Osteocyte (in vitro differentiated cells): ENCODE measurements at regions not wholly inside any gene's neighbourhood (a gene's known extent, or its start where the extent isn't known, plus 50 kb on each side); places are given as distances from the start of the nearest gene placed in this dataset.

ENCODE experiments used
- DNase-seq: peaks from one replicate; pipeline ENCODE4 v3.0.0; 2021; ENCODE audit warnings: mixed read lengths; ENCODE audit not compliant: unreplicated experiment; ENCODE audit errors: extremely low spot score
- H3K27ac Mint-ChIP-seq: one replicate; pipeline ENCODE4 v1.8.0; 2021; ENCODE audit warnings: mild to moderate bottlenecking, mixed read lengths; ENCODE audit not compliant: unreplicated experiment
- H3K27me3 Mint-ChIP-seq: one replicate; pipeline ENCODE4 v1.8.0; 2021; ENCODE audit warnings: mixed read lengths; ENCODE audit not compliant: unreplicated experiment
- H3K36me3 Mint-ChIP-seq: one replicate; pipeline ENCODE4 v1.8.0; 2021; ENCODE audit warnings: mixed read lengths; ENCODE audit not compliant: unreplicated experiment
- H3K4me1 Mint-ChIP-seq: one replicate; pipeline ENCODE4 v1.8.0; 2021; ENCODE audit warnings: mixed read lengths; ENCODE audit not compliant: unreplicated experiment
- H3K4me3 Mint-ChIP-seq: one replicate; pipeline ENCODE4 v1.8.0; 2021; ENCODE audit warnings: mild to moderate bottlenecking, moderate library complexity, mixed read lengths; ENCODE audit not compliant: unreplicated experiment
- H3K9me3 Mint-ChIP-seq: one replicate; pipeline ENCODE4 v1.8.0; 2021; ENCODE audit warnings: mixed read lengths; ENCODE audit not compliant: unreplicated experiment
- TF ChIP-seq, protein P1 (sequence below): fragments of 200-600 bp; sonication (generic); IDR thresholded peaks from 2 replicates; pipeline ENCODE4 v1.5.0; 2021; ENCODE audit warnings: antibody characterized with exemption, mild to moderate bottlenecking, moderate library complexity

DNA sequence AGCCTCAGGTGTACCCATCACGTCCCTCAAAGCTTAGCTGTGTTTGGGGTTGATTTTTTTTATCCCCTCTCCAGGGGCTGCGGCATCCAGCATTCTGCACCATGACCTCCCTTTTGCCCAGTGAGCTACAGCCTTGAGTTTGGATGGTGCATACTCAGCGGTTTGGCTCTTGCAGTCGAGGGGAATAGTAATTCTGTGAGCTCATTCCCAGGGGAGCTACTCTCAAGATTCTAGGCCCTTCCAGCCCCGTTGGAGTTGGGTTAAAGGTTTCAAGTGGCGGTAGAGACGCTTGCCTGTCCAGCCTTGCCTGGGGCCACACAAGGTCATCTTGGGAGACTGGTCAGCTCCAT, 102.2 kb upstream of the SPRY4 start:
- no peak for DNase-seq
- H3K4me1 Mint-ChIP-seq = peaks cover 26% of the 10 kb centered on the region
- no peaks in the 10 kb centered on the region for H3K36me3 Mint-ChIP-seq
- H3K27ac Mint-ChIP-seq = peak overlapping the region; percentile 82
- peak overlapping the region; percentile 20 for H3K4me3 Mint-ChIP-seq
- TF ChIP-seq, protein P1, sequence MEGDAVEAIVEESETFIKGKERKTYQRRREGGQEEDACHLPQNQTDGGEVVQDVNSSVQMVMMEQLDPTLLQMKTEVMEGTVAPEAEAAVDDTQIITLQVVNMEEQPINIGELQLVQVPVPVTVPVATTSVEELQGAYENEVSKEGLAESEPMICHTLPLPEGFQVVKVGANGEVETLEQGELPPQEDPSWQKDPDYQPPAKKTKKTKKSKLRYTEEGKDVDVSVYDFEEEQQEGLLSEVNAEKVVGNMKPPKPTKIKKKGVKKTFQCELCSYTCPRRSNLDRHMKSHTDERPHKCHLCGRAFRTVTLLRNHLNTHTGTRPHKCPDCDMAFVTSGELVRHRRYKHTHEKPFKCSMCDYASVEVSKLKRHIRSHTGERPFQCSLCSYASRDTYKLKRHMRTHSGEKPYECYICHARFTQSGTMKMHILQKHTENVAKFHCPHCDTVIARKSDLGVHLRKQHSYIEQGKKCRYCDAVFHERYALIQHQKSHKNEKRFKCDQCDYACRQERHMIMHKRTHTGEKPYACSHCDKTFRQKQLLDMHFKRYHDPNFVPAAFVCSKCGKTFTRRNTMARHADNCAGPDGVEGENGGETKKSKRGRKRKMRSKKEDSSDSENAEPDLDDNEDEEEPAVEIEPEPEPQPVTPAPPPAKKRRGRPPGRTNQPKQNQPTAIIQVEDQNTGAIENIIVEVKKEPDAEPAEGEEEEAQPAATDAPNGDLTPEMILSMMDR = no peak
- no peaks in the 10 kb centered on the region for H3K27me3 Mint-ChIP-seq
- no peaks in the 10 kb centered on the region for H3K9me3 Mint-ChIP-seq

DNA sequence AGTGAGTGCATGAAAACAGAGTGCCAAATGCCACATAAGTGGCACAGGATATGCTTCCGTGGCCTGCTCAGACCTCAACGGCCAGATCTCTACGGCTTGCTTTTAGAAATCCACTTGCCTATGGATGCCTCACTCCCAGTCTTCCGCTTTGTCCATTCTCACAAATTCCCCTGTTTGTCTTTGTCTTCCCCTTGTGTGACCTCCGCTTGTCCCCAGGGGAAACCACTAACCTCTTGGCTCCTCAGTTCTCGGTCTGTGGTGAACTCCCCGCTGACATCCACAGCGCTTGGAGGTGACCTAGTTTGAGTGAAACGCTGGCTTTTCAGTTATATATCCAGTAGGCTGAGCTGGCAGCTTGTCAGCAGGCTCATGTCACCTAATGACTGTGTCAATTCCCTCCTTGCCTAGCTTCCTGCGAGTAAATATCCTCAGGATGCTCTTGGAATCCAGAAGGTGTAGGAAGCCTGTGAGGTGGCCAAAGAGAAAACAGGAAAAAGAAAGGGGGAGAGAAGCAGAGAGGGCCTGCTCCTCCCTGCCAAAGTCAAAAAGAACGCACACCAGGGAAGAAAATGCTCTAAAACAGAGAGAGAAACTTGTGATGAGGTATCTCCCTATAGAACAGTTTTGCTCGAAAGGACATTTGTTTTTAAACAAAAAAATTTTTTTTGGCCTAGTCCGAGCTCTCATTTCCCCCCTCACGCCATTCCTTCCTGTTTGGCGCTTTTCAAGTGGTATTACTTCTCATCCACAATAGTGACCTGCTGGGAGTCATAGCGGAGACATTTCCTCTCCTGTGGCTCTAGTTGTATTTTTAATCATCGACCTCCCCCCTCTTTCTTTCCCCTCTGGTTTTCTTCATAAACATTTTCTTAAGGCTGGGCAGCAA, 101.6 kb upstream of the SPRY4 start:
- DNase-seq = no peak
- Mint-ChIP-seq H3K4me3 (peak overlapping the region; percentile 20), H3K27me3 (no peaks in the 10 kb centered on the region), H3K36me3 (no peaks in the 10 kb centered on the region), H3K27ac (peak overlapping the region; percentile 82), H3K9me3 (no peaks in the 10 kb centered on the region), H3K4me1 (peaks cover 26% of the 10 kb centered on the region)
- TF ChIP-seq, protein P1 = no peak

DNA sequence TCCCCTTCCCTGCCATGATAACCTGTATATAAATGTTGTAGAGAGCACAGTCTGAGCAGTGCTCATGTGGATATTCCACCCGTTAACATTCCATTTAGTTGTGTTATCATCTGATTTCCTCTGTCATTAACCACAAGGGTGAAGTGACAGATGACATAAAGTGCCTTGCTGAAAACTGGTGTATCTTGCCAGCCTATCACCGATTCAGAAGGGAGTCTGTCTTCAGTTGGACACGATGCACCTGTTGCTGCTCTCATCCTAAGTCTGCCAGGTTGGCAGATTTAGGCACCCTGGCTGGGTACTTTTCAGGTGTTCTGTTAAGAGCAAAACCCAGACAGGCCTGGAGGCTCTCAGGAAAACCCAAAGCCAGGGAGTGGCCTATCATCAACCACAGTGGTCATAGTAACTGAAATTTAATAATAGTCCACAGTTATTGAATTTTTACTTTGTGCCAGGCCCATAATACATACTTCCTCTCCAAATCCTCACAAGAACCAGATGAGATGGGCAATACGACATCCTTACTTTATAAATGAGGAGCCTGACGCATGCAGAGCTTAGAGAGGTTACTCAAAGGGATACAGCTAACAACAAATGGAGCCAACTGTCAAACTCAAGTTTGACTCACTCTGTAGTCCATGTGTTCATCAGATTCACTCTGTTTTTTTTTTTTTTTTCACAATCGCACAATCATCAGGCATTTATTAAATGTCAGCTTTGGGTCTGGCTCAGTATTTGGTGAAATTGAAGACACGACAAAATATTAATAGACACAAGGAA, 100.7 kb upstream of the SPRY4 start:
- Mint-ChIP-seq H3K36me3 (no peaks in the 10 kb centered on the region), H3K27ac (peak overlapping the region; percentile 82), H3K9me3 (no peaks in the 10 kb centered on the region), H3K4me1 (peaks cover 23% of the 10 kb centered on the region), H3K4me3 (no peak overlapping the region), H3K27me3 (no peaks in the 10 kb centered on the region)
- TF ChIP-seq, protein P1 = no peak
- DNase-seq = no peak

DNA sequence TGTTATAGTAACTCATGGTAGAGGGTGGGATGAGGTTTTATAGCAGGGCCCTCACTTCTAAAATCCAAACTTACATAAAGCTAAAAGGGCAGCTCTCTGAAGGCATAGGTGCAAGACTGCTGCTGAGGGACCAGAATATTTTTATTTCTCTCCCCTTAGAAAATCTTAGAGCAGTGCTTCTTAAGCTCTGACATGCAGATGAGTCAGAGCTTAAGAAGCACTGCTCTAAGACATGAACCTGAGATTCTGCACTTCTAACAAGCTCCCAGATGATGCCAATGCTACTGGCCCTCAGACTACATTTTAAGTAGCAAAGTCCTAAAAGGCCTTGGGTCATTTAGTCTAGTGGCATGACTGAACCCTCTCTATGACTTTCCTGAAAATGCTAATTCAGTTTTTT, 97.6 kb upstream of the SPRY4 start:
- Mint-ChIP-seq H3K4me3 (no peak overlapping the region), H3K27ac (no peak overlapping the region), H3K4me1 (peaks cover 21% of the 10 kb centered on the region), H3K9me3 (no peaks in the 10 kb centered on the region), H3K36me3 (no peaks in the 10 kb centered on the region), H3K27me3 (no peaks in the 10 kb centered on the region)
- TF ChIP-seq, protein P1 = no peak
- no peak for DNase-seq
